Non-pigmented ciliary epithelial cell (primary cell): ENCODE measurements at regions not wholly inside any gene's neighbourhood (a gene's known extent, or its start where the extent isn't known, plus 50 kb on each side); places are given as distances from the start of the nearest gene placed in this dataset.

Experiments used
- DNase-seq: peaks from one replicate; pipeline ENCODE4 v3.0.0-alpha.2; 2010; ENCODE audit warnings: low read depth

DNA sequence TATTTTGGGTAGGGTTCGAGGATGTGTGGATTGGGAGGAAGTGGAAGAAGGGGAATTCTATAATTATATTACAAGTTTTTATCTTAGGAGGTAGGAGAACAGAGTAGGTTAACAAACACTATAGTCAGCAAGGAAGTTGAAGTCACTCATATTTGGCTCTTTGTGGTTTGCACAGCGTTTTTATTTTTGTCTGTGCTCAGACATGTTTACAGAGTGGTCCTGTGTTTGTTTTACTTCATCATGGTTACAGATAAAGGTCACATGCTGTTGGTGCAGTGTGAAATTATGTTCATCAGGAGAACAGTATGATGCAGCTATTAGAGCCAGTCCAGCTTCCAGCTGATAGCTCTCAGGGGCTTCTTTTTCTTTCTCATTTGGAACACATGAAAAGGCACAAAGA lies 299.9 kb upstream of the SFRP2 start:
- no peak for DNase-seq

DNA sequence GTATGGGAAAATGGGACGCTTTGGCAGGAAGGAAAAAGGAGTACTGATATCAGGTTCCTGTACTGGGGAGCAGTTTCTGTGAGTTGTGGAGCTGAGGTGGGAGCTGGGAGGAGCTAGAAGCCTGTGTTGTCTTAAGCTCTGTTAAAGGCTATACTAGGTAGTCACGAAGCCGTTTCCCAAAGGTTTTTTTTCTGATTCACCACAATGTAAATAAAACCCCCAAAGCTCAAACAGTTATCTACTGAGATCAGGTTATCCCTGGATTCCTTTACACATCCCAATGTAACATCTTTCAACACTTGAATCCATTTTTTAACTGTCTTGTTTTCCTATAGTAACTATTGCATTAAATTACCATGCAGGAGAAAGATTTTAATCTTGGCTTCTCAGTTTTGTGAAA lies 297.4 kb upstream of the SFRP2 start:
- DNase-seq, result no peak

- no peak for DNase-seq
Observed at GRCh38 chr4:154084864-154085263, 296.0 kb upstream of the SFRP2 start.

DNA sequence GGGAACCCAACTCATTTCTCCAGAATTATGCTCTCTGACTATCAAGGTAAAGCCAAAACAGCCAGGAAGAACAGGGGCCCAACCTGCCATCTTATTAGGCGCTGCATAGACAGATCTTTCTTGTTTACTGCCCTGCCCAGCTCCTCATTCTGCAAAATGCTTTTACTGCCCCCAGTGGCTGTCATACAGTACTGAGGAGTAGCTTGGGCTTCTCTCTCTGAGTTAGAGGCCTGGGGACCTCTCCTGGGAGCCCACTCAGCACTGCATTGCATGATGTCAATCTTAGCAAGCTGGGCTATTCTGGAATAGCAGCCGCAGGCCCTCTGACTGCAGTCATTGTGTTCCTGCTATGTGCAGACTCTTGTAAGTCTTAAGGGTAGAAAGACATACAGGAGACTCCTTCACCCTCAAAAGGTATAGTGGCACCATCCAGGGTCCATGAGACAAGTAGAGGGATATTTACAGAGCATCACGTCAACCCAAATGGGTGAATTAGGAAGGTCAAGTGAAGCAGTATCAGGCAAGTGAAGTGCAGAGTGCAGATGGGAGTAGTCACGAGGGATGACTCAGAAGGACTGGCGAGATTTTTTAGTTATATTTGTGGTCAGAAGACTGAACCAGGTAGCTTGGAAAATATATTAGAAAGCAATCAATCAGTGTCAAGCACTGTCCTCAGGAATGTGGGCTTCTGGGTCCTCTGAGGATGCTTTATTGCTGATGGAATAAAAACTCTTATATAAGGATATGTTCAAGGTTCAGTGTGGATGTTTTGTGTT lies 294.1 kb upstream of the SFRP2 start:
- no peak for DNase-seq

DNA sequence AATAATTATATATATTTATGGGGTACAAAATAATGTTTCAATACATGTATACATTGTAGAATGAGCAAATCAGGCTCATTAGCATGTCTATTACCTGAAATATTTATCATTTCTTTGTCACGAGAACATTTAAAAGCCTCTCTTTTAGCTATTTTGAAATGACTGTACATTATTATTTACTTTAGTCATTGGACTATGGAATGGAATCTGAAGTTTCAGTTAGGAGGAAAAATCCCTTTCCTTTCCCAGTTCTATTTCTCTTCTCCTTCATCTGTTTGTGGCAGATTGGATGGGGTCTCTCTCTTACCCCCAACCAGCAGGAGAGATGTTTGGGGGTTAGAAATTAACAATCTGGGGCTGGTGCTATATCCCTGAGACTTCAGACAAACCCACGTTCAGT lies 292.5 kb upstream of the SFRP2 start:
- no peak for DNase-seq

- no peak for DNase-seq
Observed at GRCh38 chr4:154078504-154079350, 289.8 kb upstream of the SFRP2 start.

DNA sequence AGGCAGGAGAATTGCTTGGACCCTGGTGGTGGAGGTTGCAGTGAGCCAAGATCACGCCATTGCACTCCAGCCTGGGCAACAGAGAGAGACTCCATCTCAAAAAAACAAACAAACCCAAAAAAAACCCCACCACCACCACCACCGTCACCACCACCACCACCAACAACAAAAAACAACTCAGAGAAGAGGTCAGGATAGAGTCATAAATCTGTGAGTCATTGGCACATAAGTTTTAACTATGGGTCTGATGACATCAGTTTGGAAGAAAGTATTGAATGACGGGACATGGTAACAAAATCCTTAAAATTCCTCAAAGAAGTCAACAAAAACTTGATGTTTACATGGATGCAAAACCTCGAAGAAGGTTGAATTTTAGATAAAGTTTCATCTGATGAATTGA lies 288.0 kb upstream of the SFRP2 start:
- DNase-seq, result no peak

DNA sequence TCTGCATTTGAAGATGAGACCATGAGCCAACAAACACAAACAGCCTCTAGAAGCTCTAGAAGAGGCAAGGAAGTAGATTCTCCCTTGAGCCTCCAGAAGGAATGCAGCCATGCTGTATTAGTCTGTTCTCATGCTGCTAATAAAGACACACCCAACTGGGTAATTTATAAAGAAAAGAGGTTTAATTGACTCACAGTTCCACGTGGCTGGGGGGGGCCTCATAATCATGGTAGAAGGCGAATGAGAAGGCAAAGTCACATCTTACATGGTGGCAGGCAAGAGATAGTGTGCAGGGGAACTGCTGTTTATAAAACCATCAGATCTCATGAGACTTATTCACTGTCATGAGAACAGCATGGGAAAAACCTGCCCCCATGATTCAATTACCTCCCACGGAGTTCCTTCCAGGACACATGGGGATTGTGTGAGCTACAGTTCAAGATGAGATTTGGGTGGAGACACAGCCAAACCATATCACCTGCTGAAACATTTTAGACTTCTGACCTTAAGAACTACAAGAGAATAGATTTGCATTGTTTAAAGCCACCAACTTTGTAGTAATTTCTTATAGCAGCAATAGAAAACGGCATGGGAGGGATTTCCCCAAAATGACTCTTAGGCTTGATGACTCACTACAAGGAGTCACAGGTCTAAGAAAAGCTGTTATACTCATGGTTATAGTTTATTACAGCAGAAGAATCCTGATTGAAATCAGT lies 284.4 kb upstream of the SFRP2 start:
- peak; percentile 30 for DNase-seq

DNA sequence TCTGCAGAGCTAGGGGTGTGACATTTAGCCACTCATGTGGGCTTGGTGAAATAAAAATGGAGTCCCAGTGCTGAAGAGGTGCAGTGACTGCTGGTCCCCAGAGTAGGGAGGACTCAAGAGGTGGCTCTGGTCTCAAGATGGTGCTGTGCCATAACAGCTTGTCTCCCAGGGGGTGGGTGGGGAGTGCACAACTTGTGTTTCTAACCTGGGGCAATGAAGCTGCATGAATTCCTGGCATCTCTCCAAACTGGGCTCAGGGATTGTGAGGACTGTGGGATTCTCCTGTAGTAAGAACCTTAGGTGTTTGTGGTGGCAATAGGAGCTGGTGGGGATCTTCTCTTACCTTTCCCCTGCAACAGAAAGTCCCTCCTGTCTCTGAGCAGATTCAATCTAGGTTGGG lies 278.9 kb upstream of the SFRP2 start:
- DNase-seq, result no peak

GRCh38 chr4:154065368-154065767 lies 276.5 kb upstream of the SFRP2 start:
- DNase-seq, result no peak

GRCh38 chr4:154064244-154064643 lies 275.4 kb upstream of the SFRP2 start:
- DNase-seq, result no peak

DNA sequence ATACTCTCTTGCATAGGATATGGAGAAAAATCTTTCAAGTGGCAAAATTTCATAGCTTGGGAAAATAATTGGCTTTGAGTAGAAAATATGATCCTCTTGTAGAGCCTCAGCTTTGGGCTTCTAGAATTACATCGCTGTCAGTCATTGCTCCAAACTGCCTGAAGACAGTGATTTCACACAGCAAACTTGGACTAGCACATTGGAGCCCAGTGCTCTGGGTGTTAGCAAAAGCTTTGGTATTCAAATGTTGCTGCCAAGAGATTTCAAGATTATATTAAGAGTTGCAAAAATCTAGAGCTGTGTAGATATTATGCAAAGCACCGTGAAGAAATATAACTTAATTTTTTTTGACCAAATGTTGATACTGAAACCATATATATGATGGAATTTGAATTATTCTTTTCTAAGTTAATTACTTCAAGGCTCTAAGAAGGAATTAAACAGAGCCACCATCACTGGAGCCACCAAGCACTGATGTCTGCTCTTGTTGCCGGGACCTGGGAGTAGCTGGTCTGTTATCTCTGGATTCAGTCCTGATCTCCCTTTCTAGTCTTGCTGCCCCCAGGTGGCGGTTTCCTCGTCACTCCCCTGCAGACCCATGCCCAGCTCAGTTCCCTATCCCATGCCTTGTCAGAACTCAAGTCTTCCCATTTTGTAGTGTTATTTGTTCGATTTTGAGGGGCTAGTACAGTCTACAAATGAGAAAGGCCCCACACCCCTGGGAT lies 260.7 kb upstream of the SFRP2 start:
- DNase-seq, result no peak

DNA sequence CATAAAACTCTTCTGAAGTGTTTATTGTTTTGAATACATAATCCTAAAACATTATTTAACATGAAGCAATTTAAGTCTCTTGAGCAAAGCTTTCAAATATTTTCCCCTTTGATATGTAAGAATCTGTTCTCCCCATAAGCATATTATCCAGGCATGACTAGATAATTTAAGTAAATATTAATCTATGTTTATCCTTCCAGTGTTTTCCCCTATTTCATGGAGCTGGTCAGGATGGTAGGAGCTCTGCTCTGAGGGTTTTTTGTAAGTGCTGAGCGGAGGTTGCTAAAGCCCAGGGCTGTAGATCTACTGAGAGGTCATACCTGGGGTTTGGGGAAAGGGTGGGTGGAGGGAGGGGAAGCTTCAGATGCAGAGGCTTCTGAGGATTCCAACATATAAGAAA lies 258.9 kb upstream of the SFRP2 start:
- DNase-seq, result no peak

- no peak for DNase-seq
Observed at GRCh38 chr4:154044742-154045485, 256.0 kb upstream of the SFRP2 start.

GRCh38 chr4:154044108-154044531 lies 255.2 kb upstream of the SFRP2 start:
- no peak for DNase-seq

DNA sequence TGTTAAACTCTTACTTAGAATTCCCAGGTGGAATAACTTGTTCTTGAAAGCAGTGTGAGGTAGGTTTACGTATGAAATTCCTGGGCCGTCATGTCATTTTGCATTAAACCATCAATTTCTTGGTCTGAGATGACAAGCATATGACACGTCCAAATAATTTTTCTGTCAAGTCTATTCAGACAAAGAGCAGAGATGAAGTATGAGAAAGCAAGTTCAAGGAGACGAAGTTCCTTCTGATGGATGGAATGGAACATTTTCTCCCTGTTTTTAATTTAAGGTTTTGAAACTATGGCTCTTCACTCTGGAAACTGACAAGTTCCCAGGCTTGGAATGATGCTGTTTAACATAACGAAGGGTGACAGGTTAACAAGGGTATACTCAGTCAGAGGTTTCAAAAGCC lies 252.8 kb upstream of the SFRP2 start:
- DNase-seq, result no peak

- DNase-seq, result no peak
Observed at GRCh38 chr4:154039435-154040343, 250.8 kb upstream of the SFRP2 start.

DNA sequence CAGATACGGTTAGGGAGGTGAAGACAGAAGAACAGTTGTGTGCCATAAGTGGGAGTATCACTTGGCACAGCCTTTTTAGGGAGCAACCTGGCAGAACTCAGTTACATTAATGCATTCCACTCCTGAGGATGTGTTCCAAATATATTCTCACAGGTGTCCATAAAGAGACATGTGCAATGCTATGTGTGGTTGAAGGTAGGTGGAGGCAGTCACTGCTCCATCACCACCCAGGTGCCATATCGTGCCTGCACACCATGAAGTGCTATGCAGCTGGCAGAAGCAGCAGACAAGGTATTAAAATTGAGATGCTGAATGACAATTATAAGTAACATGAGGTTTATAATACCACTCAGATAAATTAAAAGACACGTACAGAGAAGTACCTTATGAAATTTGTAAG lies 248.0 kb upstream of the SFRP2 start:
- DNase-seq, result no peak

DNA sequence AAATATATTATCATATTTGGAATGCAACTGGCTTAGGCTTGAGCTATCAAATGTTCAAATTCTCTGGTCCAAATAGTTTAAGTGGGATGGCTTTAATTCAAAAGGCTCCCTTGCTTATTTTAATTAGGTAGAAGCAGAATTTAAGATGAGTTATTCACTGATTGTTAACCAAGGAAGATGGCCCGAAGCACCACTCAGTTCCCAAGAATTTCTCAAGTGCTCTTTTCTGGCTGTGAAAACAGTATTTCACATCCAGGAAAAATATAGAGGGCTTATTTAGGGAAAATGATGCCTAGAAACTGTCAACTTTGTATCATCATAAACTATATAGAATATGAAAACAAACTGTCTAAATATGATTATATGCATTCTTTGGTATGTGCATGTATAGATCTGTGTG lies 246.5 kb upstream of the SFRP2 start:
- DNase-seq, result no peak

- no peak for DNase-seq
Observed at GRCh38 chr4:154033921-154034320, 245.0 kb upstream of the SFRP2 start.
